ENCODE measurements at regions not wholly inside any gene's neighbourhood (a gene's known extent, or its start where the extent isn't known, plus 50 kb on each side); places are given as distances from the start of the nearest gene placed in this dataset.

DNA sequence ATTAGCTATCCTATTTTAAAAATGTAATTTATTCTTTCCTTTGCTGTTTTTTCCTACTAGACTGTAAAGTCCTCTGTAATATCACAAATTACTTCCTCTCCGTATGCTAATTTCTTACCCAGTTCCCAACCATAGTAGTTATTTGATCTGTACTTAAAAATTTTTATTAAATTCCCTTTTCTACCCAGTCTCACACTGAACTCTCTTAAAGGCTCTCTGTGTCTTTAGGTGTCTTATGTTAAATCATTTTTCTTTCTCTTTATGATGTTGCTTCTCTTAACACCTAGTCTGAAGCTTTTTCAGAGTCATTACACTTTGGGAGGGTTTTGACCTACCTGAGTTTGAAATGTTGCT lies 378.6 kb downstream of the NSUN3 start:
- no peak overlapping the region for H3K27ac ChIP-seq
- TF ChIP-seq, protein P1, sequence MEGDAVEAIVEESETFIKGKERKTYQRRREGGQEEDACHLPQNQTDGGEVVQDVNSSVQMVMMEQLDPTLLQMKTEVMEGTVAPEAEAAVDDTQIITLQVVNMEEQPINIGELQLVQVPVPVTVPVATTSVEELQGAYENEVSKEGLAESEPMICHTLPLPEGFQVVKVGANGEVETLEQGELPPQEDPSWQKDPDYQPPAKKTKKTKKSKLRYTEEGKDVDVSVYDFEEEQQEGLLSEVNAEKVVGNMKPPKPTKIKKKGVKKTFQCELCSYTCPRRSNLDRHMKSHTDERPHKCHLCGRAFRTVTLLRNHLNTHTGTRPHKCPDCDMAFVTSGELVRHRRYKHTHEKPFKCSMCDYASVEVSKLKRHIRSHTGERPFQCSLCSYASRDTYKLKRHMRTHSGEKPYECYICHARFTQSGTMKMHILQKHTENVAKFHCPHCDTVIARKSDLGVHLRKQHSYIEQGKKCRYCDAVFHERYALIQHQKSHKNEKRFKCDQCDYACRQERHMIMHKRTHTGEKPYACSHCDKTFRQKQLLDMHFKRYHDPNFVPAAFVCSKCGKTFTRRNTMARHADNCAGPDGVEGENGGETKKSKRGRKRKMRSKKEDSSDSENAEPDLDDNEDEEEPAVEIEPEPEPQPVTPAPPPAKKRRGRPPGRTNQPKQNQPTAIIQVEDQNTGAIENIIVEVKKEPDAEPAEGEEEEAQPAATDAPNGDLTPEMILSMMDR (conservative IDR thresholded peaks at IDR 0.05) = no peak
- no peak for TF ChIP-seq ZFX (IDR thresholded peaks at IDR 0.05)

GRCh38 chr3:94453864-94454263 lies 391.0 kb downstream of the NSUN3 start:
- TF ChIP-seq, protein P1 (conservative IDR thresholded peaks at IDR 0.05) = no peak
- TF ChIP-seq ZFX (IDR thresholded peaks at IDR 0.05) = no peak

GRCh38 chr3:94459167-94459566 lies 396.3 kb downstream of the NSUN3 start:
- H3K27ac ChIP-seq = no peak overlapping the region
- no peak for TF ChIP-seq ZFX (IDR thresholded peaks at IDR 0.05)
- TF ChIP-seq, protein P1 (conservative IDR thresholded peaks at IDR 0.05) = no peak

More at GRCh38 chr3:94453864-94454263, 391.0 kb downstream of the NSUN3 start:
- H3K27ac ChIP-seq = no peak overlapping the region

DNA sequence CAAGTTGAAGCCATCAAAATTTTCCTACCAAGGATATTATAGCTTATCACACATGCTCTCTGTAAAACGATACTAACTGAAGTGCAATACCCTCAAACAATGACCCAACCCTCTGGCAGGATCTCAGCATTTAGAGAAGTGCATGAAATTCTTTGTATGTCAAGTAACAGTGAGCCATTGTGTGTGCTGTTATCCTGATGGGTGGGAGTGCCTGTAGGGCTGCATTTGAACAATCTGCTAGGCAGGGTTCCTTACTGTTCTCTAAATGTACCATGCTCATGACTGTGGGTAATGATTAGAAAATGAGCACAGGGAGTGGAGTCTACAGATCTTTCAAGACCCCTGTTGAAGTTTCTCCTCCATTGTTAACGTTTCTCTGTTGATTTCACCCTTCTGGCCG lies 398.1 kb downstream of the NSUN3 start:
- H3K27ac ChIP-seq = no peak overlapping the region
- TF ChIP-seq ZFX (IDR thresholded peaks at IDR 0.05) = no peak
- TF ChIP-seq, protein P1 (conservative IDR thresholded peaks at IDR 0.05) = no peak

DNA sequence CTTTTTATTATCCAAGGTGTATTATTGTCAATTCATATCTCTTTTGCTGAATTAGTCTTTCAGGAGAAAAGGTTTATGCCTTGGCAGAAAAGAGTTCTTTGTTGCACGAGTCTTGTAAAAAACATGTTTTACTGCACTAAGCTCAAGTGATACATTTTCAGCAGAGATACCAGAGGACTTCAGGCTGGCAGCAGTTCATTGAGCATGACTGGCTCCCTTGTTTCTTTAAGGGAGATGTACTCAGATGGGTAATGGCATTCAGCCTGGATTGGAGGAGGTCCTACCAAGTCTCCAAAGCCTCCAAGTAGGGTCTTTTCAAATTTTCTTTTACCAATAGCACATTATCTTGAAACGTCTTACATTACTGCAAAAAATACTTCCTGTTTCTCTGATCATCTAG lies 400.1 kb downstream of the NSUN3 start:
- no peak for TF ChIP-seq ZFX (IDR thresholded peaks at IDR 0.05)
- TF ChIP-seq, protein P1 (conservative IDR thresholded peaks at IDR 0.05) = no peak

GRCh38 chr3:94472511-94472910 lies 409.6 kb downstream of the NSUN3 start:
- H3K27ac ChIP-seq = no peak overlapping the region
- TF ChIP-seq, protein P1 (conservative IDR thresholded peaks at IDR 0.05) = no peak
- TF ChIP-seq ZFX (IDR thresholded peaks at IDR 0.05) = no peak

More for the DNA sequence above, 400.1 kb downstream of the NSUN3 start:
- no peak overlapping the region for H3K27ac ChIP-seq

DNA sequence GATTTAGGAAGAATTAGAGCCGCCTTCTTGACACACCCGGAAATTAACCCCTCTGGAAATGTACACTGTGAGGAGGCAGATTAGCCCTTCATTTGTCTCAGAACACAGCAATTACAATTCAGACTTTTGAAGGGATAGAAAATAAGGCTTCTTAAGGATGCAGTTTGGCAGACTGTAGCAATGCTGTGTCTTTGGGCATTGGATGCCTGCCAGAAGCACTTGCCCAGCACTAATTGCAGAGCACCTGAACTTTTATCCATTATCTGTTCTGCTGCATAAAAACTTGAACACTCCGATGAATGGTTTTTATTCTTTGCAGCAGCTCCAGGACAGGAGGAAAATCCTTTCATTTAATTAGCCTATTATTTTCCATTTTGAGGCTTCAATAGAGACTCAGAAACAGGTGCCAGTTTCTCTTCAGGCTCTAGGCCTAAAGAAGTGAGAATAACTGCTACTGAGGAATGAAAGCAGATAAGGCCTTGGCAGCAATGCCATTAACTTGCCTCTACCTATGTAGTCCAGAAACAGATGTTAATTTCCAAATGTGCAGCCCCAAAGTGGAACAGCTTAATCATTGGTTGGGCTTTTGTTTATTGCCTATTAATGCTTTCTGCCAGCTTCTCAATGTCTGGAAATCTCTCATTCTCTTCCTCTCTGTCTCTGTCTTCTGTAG lies 418.5 kb downstream of the NSUN3 start:
- no peak overlapping the region for H3K27ac ChIP-seq
- no peak for TF ChIP-seq ZFX (IDR thresholded peaks at IDR 0.05)
- TF ChIP-seq, protein P1 (conservative IDR thresholded peaks at IDR 0.05) = no peak

Measured in C4-2B (cell line).